Suprapubic skin (tissue), 4 donors: ENCODE measurements at regions not wholly inside any gene's neighbourhood (a gene's known extent, or its start where the extent isn't known, plus 50 kb on each side); places are given as distances from the start of the nearest gene placed in this dataset.
"Not testable (repeated sequence)": the region's sequence is repeated elsewhere in the genome, so short reads cannot be mapped to it uniquely, and the experiment has no call there.

Experiments used
- DNase-seq, 2 donors: peaks; one replicate each; pipeline ENCODE4 v3.0.0-alpha.2; 2019; ENCODE audit warnings: low spot score in 2 of 2
- H3K27ac ChIP-seq: fragments of 200-600 bp; sonication (generic); one replicate; pipeline ENCODE4 v1.5.1; 2019
- H3K27me3 ChIP-seq: fragments of 200-600 bp; sonication (generic); one replicate; pipeline ENCODE4 v1.5.1; 2019
- H3K36me3 ChIP-seq: fragments of 200-600 bp; sonication (generic); one replicate; pipeline ENCODE4 v1.5.1; 2019
- H3K4me1 ChIP-seq: fragments of 200-600 bp; sonication (generic); one replicate; pipeline ENCODE4 v1.5.1; 2019
- H3K4me3 ChIP-seq: fragments of 200-600 bp; sonication (generic); one replicate; pipeline ENCODE4 v1.5.1; 2019; ENCODE audit warnings: mild to moderate bottlenecking
- H3K9me3 ChIP-seq: fragments of 200-600 bp; sonication (generic); one replicate; pipeline ENCODE4 v1.5.1; 2019
- CTCF ChIP-seq, 2 donors: fragments of 200-600 bp in 1 of 2; fragments of 450-650 bp in 1 of 2; sonication (generic) in 1 of 2; IDR thresholded peaks; one replicate each; pipeline ENCODE4 v1.5.1; 2016 to 2019; ENCODE audit warnings: antibody characterized with exemption in 2 of 2, mild to moderate bottlenecking in 1 of 2, moderate library complexity in 1 of 2
- EP300 ChIP-seq: sonication (generic); formaldehyde crosslinking; IDR thresholded peaks from one replicate; pipeline ENCODE4 v1.6.1; 2017; ENCODE audit warnings: antibody characterized with exemption
- POLR2A ChIP-seq, 2 donors: fragments of 450-650 bp; IDR thresholded peaks; one replicate each; pipeline ENCODE4 v1.6.1; 2017; ENCODE audit warnings: antibody characterized with exemption in 2 of 2, mild to moderate bottlenecking in 2 of 2, moderate library complexity in 2 of 2
- POLR2AphosphoS5 ChIP-seq, 3 donors: sonication (generic); formaldehyde crosslinking; IDR thresholded peaks; one replicate each; pipeline ENCODE4 v1.6.1; 2017; ENCODE audit warnings: antibody characterized with exemption in 3 of 3
- WGBS: methylation state at CpG from one replicate; pipeline ENCODE4 v1.1.5; 2018; 5-methylcytosine and 5-hydroxymethylcytosine counted together

- WGBS, result 100% methylated on average over 1 of the region's 1 CpG
- no peaks in the 10 kb centered on the region for H3K4me1 ChIP-seq
- H3K27ac ChIP-seq, result no peak overlapping the region
- no peaks in the 10 kb centered on the region for H3K36me3 ChIP-seq
- no peak for DNase-seq
- no peak for TF ChIP-seq POLR2A (IDR thresholded peaks at IDR 0.05)
- TF ChIP-seq POLR2AphosphoS5 (IDR thresholded peaks at IDR 0.05), result no peak
- TF ChIP-seq CTCF (IDR thresholded peaks at IDR 0.05), result no peak
- TF ChIP-seq EP300, result no peak
- no peak overlapping the region for H3K4me3 ChIP-seq
- H3K9me3 ChIP-seq, result peaks cover 13% of the 10 kb centered on the region
- no peaks in the 10 kb centered on the region for H3K27me3 ChIP-seq
These were observed 361.4 kb upstream of the POU5F2 start for GRCh38 chr5:94102849-94103248.

GRCh38 chr5:94097384-94097783 is 356.0 kb upstream of the POU5F2 start:
- not testable (repeated sequence) for H3K36me3 ChIP-seq, H3K27me3 ChIP-seq, H3K27ac ChIP-seq, H3K4me1 ChIP-seq, H3K9me3 ChIP-seq, H3K4me3 ChIP-seq, DNase-seq
- WGBS, result 100% methylated on average over 2 of the region's 2 CpGs

DNA sequence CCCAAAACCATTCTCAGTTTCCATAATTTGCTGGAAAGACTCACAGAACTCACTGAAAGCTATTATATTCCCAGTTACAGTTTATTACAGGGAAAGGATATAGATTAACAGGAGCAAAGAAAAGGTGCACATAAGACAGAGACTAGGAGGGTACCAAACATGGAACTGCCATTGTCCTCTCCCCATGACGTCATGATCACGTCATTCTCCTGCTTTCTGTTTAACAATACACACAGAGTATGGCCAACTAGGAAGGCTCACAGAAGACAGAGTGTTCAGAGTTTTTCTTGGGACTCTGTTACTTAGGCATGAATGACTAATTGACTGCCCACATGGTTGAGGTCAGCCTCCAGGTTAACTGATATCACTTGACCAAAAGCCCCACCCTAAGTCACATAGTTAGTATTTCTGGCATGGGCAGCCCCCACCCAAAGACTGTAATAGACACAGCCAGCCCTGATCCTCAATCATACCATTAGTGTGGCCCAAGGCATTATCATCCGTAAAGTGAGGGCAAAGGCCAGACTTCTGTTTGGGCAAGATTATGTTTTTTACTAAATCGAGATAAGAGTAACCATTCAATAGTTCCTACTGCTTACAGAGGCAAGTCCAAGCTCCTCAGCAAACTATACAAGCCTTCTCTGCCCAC is 353.5 kb upstream of the POU5F2 start:
- Histone ChIP-seq H3K9me3 (peaks cover 4% of the 10 kb centered on the region), H3K27ac (no peak overlapping the region), H3K4me3 (no peak overlapping the region), H3K4me1 (no peaks in the 10 kb centered on the region), H3K27me3 (no peaks in the 10 kb centered on the region), H3K36me3 (no peaks in the 10 kb centered on the region)
- TF ChIP-seq EP300, result no peak
- no peak for TF ChIP-seq POLR2A (IDR thresholded peaks at IDR 0.05)
- TF ChIP-seq CTCF (IDR thresholded peaks at IDR 0.05), result no peak
- TF ChIP-seq POLR2AphosphoS5 (IDR thresholded peaks at IDR 0.05), result no peak
- 96% methylated on average over 4 of the region's 4 CpGs for WGBS
- DNase-seq, result no peak

GRCh38 chr5:94093300-94093699 is 351.9 kb upstream of the POU5F2 start:
- Histone ChIP-seq H3K36me3 (no peaks in the 10 kb centered on the region), H3K27ac (no peak overlapping the region), H3K9me3 (peaks cover 4% of the 10 kb centered on the region), H3K27me3 (no peaks in the 10 kb centered on the region), H3K4me1 (no peaks in the 10 kb centered on the region), H3K4me3 (no peak overlapping the region)
- TF ChIP-seq POLR2AphosphoS5 (IDR thresholded peaks at IDR 0.05) (no peak), EP300 (no peak), POLR2A (IDR thresholded peaks at IDR 0.05) (no peak), CTCF (IDR thresholded peaks at IDR 0.05) (no peak)
- DNase-seq, result no peak

DNA sequence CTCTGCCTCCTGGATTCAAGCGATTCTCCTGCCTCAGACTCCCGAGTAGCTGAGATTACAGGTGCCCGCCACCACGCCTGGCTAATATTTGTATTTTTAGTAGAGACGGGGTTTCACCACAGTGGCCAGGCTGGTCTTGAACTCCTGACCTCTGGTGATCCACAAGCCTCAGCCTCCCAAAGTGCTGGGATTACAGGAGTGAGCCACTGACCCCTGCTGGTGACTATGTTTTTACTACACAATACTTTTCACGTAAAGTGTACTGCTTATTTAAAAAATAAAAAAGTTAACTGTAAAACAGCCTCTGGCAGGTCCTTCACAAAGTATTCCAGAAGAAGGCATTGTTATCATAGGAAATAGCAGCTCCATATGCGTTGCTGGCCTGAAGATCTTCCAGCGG is 345.2 kb upstream of the POU5F2 start:
- not testable (repeated sequence) for DNase-seq, H3K9me3 ChIP-seq, H3K27ac ChIP-seq, H3K4me3 ChIP-seq, H3K4me1 ChIP-seq, H3K36me3 ChIP-seq, H3K27me3 ChIP-seq
- 92% methylated on average over 8 of the region's 8 CpGs for WGBS

DNA sequence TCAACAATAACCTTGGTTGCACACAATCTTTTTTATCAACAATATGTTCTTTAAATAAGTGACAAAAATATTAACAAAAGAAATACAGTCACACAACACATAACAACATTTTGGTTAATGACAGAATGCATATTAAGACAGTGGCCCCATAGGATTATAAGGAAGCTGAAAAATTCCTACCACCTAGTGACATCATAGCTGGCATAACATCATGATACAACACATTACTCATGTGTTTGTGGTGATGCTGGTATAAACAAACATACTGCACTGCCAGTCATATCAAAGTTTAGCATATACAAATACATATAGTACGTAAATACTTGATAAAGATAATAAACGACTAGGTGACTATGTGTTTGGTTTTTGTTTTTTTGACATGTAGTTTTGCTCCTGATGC is 344.8 kb upstream of the POU5F2 start:
- no peaks in the 10 kb centered on the region for H3K9me3 ChIP-seq
- no peaks in the 10 kb centered on the region for H3K36me3 ChIP-seq
- H3K27me3 ChIP-seq, result no peaks in the 10 kb centered on the region
- H3K27ac ChIP-seq, result no peak overlapping the region
- DNase-seq, result no peak
- 98% methylated on average over 2 of the region's 2 CpGs for WGBS
- H3K4me1 ChIP-seq, result no peaks in the 10 kb centered on the region
- H3K4me3 ChIP-seq, result no peak overlapping the region
- TF ChIP-seq CTCF (IDR thresholded peaks at IDR 0.05) (no peak), POLR2AphosphoS5 (IDR thresholded peaks at IDR 0.05) (no peak), EP300 (no peak), POLR2A (IDR thresholded peaks at IDR 0.05) (no peak)
